Smooth muscle cell (in vitro differentiated cells): ENCODE measurements at regions not wholly inside any gene's neighbourhood (a gene's known extent, or its start where the extent isn't known, plus 50 kb on each side); places are given as distances from the start of the nearest gene placed in this dataset.
"Not testable (repeated sequence)": the region's sequence is repeated elsewhere in the genome, so short reads cannot be mapped to it uniquely, and the experiment has no call there.

Experiments
- DNase-seq: peaks from one replicate; lab custom pipeline; 2025; ENCODE audit not compliant: unreplicated experiment; lab: John Stamatoyannopoulos, UW
- H2AFZ ChIP-seq: fragments of 200-600 bp; sonication (generic); 2 replicates; pipeline ENCODE4 v1.6.0; 2016; ENCODE audit warnings: antibody characterized with exemption, low read depth, mild to moderate bottlenecking
- H3F3A ChIP-seq: fragments of 200-600 bp; sonication (generic); 2 replicates; pipeline ENCODE4 v1.6.0; 2017; ENCODE audit warnings: antibody characterized with exemption, low read depth
- H3K27ac ChIP-seq: fragments of 200-600 bp; sonication (generic); 2 replicates; pipeline ENCODE4 v1.5.1; 2016; ENCODE audit warnings: low read depth, mild to moderate bottlenecking
- H3K27me3 ChIP-seq: fragments of 200-600 bp; sonication (generic); 2 replicates; pipeline ENCODE4 v1.6.1; 2016; ENCODE audit warnings: low read depth, mild to moderate bottlenecking
- H3K36me3 ChIP-seq: fragments of 200-600 bp; sonication (generic); 2 replicates; pipeline ENCODE4 v1.5.1; 2016; ENCODE audit warnings: low read depth
- H3K4me1 ChIP-seq: fragments of 200-600 bp; sonication (generic); 2 replicates; pipeline ENCODE4 v1.5.1; 2016; ENCODE audit warnings: low read depth
- H3K4me2 ChIP-seq: fragments of 200-600 bp; sonication (generic); 2 replicates; pipeline ENCODE4 v1.6.0; 2016; ENCODE audit warnings: mild to moderate bottlenecking
- H3K4me3 ChIP-seq: fragments of 200-600 bp; sonication (generic); 2 replicates; pipeline ENCODE4 v1.5.1; 2016; ENCODE audit warnings: mild to moderate bottlenecking
- H3K79me2 ChIP-seq: fragments of 200-600 bp; sonication (generic); 2 replicates; pipeline ENCODE4 v1.6.0; 2016; ENCODE audit warnings: low read depth, mild to moderate bottlenecking
- H3K9ac ChIP-seq: fragments of 200-600 bp; sonication (generic); 2 replicates; pipeline ENCODE4 v1.6.0; 2016; ENCODE audit warnings: low read depth
- H3K9me3 ChIP-seq: fragments of 200-600 bp; sonication (generic); replicated peaks from 2 replicates; pipeline ENCODE4 v1.5.1; 2016; ENCODE audit warnings: low read depth
- H4K20me1 ChIP-seq: fragments of 200-600 bp; sonication (generic); 2 replicates; pipeline ENCODE4 v1.6.0; 2016; ENCODE audit warnings: low read depth
- WGBS: methylation state at CpG from one replicate; pipeline ENCODE4 v1.1.7; 2016; ENCODE audit warnings: low lambda C conversion rate; 5-methylcytosine and 5-hydroxymethylcytosine counted together

DNA sequence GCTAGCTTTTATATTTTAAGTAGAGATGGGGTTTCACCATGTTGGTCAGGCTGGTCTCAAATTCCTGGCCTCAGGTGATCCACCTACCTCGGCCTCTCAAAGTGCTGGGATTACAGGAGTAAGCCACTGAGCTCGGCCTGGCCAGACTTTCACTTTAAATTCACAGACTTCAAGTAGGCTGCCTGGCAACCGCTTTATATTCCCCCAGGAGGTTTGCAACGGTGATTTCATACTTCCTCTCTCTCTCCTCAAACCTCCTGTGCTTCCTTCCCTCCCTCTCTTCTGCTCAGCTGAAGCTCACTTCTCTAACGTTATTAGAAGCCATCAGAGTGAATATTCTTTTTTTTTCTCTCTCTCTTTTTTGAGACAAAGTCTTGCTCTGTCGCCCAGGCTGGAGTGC, 118.8 kb downstream of the SEPTIN7 start:
- H3K79me2 ChIP-seq, H2AFZ ChIP-seq, H3K4me2 ChIP-seq, H3K27me3 ChIP-seq, H4K20me1 ChIP-seq, H3K9me3 ChIP-seq, H3K4me1 ChIP-seq, H3K4me3 ChIP-seq, H3F3A ChIP-seq, H3K36me3 ChIP-seq, DNase-seq, H3K27ac ChIP-seq, H3K9ac ChIP-seq: not testable (repeated sequence)
- 89% methylated on average over 6 of the region's 6 CpGs for WGBS

DNA sequence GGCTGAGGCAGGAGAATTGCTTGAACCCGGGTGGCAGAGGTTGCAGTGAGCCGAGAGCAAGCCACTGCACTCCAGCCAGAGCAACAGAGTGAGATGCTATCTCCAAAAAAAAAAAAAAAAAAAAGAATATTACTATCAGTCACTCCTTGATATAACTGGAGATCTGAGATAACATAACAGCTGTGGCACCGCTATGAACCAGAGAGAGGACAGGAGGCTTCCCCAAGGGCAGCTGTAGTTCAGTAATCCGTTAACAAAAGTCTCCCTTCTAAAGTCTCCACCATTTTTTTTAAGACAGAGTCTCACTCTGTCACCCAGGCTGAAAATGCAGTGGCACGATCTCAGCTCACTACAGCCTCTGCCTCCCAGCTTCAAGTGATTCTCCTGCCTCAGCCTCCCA, 120.5 kb downstream of the SEPTIN7 start:
- WGBS = 79% methylated on average over 5 of the region's 5 CpGs
- not testable (repeated sequence) for DNase-seq, H3K27ac ChIP-seq, H3K9me3 ChIP-seq, H2AFZ ChIP-seq, H3K36me3 ChIP-seq, H3K4me1 ChIP-seq, H4K20me1 ChIP-seq, H3F3A ChIP-seq, H3K27me3 ChIP-seq, H3K9ac ChIP-seq, H3K4me3 ChIP-seq, H3K4me2 ChIP-seq, H3K79me2 ChIP-seq

DNA sequence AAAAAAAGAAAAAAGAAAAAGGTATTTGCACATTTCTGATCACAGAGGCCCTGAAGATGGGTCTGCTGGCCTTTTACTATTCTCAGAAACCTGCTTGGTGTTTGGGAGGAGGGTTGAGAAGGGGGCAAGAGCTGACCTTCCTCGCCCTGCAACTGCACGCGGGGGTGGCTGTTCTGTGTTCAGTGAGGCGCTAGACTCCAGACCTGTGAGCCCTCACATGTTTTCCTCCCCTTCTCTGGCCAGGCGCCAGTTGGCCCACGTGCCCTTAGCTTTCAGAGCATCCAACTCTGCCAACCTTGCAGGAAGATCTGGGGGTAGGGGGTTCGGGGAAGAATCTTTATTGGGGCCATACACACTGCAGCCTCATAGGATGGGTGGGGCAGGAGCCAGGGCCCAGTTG, 123.8 kb downstream of the SEPTIN7 start:
- not testable (repeated sequence) for H3K4me3 ChIP-seq, H3K36me3 ChIP-seq, H3K9ac ChIP-seq, H2AFZ ChIP-seq, H3K9me3 ChIP-seq, DNase-seq, H3K27ac ChIP-seq, H3K79me2 ChIP-seq, H3K4me1 ChIP-seq, H3K27me3 ChIP-seq, H3K4me2 ChIP-seq, H3F3A ChIP-seq, H4K20me1 ChIP-seq
- WGBS = 77% methylated on average over 7 of the region's 7 CpGs

DNA sequence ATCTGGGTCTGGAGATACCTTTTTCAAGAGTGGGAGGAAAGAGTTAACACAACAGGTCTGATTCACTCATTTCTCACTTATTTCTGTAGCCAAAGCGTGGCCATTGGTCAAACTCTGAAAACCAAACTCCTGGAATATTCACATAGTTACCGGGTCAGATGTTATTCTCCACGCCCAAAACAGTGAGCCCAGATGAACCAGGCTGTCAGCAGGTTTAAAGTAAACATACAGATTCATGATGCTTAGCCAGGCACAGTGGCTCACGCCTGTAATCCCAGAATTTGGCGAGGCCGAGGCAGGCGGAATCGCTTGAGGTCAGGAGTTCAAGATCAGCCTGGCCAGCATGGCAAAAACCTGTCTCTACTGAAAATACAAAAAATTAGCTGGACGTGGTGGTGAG, 126.1 kb downstream of the SEPTIN7 start:
- not testable (repeated sequence) for H4K20me1 ChIP-seq, H3K4me3 ChIP-seq, H3K4me2 ChIP-seq, H3K9me3 ChIP-seq, H3F3A ChIP-seq, H3K27ac ChIP-seq, H3K9ac ChIP-seq, H3K27me3 ChIP-seq, H2AFZ ChIP-seq, H3K4me1 ChIP-seq, H3K36me3 ChIP-seq, DNase-seq, H3K79me2 ChIP-seq
- WGBS = 88% methylated on average over 9 of the region's 9 CpGs

DNA sequence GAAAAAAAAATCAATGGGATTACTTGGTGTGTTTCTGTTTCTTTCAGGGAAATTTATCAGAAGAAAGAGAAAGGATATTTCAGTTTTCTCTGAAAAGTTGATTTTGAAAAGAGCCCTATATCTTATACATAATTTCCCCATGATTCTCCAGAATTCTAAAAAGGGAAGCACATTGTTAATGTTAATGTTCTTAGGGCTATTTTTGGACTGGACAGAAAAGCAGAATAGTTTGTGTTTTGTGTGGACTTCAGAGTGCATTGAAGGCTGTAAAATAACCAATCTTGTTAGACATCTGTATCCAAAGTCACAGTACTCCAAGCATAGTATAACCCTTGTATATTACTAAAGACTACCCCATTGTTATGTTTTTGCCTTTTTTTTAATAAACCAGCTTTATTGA, 130.3 kb downstream of the SEPTIN7 start:
- H4K20me1 ChIP-seq, H3K4me2 ChIP-seq, DNase-seq, H3K4me3 ChIP-seq, H2AFZ ChIP-seq, H3K36me3 ChIP-seq, H3K9ac ChIP-seq, H3K27me3 ChIP-seq, H3F3A ChIP-seq, H3K4me1 ChIP-seq, H3K27ac ChIP-seq, H3K9me3 ChIP-seq, H3K79me2 ChIP-seq: not testable (repeated sequence)

DNA sequence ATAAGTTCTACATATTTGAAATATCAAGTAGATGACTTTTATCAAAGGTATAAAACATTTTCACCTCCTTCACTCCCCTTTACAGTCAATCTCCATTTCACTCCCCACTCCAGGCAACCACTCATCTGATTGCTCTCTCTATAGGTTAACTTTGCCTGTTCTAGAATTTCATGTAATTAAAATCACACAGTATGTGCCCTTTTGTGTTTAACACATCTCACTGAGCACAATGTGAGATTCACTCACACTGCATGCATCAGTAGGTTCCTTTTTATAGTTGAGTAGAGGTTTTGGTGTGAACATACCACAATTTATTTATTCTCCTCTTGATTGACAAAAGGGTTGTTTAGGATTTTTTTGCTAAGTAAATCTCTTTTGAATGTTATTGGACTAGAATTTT, 130.7 kb downstream of the SEPTIN7 start:
- H3K4me2 ChIP-seq, H3K27me3 ChIP-seq, H3K9ac ChIP-seq, DNase-seq, H3K27ac ChIP-seq, H3K9me3 ChIP-seq, H3K36me3 ChIP-seq, H4K20me1 ChIP-seq, H2AFZ ChIP-seq, H3K4me1 ChIP-seq, H3K79me2 ChIP-seq, H3F3A ChIP-seq, H3K4me3 ChIP-seq: not testable (repeated sequence)

GRCh38 chr7:35940695-35941094, 139.8 kb downstream of the SEPTIN7 start:
- not testable (repeated sequence) for DNase-seq, H3K27ac ChIP-seq, H3F3A ChIP-seq, H3K4me1 ChIP-seq, H3K4me3 ChIP-seq, H2AFZ ChIP-seq, H3K9me3 ChIP-seq, H3K27me3 ChIP-seq, H3K79me2 ChIP-seq, H4K20me1 ChIP-seq, H3K9ac ChIP-seq, H3K4me2 ChIP-seq, H3K36me3 ChIP-seq
- 94% methylated on average over 8 of the region's 8 CpGs for WGBS

DNA sequence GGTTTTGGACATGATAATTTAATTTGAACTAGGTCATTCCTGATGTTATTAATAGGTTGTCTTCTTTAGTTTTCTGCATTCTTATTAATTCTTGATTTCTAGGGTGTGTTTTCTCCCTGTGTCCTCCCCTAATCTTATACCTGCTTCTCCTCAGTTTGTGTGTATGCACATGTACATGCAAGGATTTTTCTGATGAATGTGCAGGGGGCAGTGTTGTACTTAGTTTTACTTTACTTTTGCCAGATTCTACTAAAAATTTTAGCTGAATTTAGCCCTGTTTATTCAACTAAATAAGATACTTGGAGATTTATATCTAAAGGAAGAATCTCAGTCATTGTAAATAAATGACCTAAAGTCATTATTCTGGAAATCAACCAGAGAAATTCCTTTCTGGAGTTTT, 144.8 kb downstream of the SEPTIN7 start:
- H3K4me2 ChIP-seq, H4K20me1 ChIP-seq, H3F3A ChIP-seq, H3K4me1 ChIP-seq, H3K27ac ChIP-seq, H3K36me3 ChIP-seq, H3K9me3 ChIP-seq, H3K27me3 ChIP-seq, H3K9ac ChIP-seq, H3K4me3 ChIP-seq, DNase-seq, H2AFZ ChIP-seq, H3K79me2 ChIP-seq: not testable (repeated sequence)

- H3K36me3 ChIP-seq, H3F3A ChIP-seq, DNase-seq, H3K4me1 ChIP-seq, H3K4me2 ChIP-seq, H3K9ac ChIP-seq, H4K20me1 ChIP-seq, H2AFZ ChIP-seq, H3K79me2 ChIP-seq, H3K4me3 ChIP-seq, H3K9me3 ChIP-seq, H3K27ac ChIP-seq, H3K27me3 ChIP-seq: not testable (repeated sequence)
- 93% methylated on average over 12 of the region's 13 CpGs for WGBS
Observed at GRCh38 chr7:35955735-35956134, 154.9 kb downstream of the SEPTIN7 start.
